ENCODE measurements at regions not wholly inside any gene's neighbourhood (a gene's known extent, or its start where the extent isn't known, plus 50 kb on each side); places are given as distances from the start of the nearest gene placed in this dataset.
"Not testable (repeated sequence)": the region's sequence is repeated elsewhere in the genome, so short reads cannot be mapped to it uniquely, and the experiment has no call there.

GRCh38 chr10:25869067-25869591, 64.9 kb upstream of the MYO3A start:
- no peaks in the 10 kb centered on the region for H3K4me1 ChIP-seq
- H3K36me3 ChIP-seq = no peaks in the 10 kb centered on the region
- no peak overlapping the region for H3K27ac Mint-ChIP-seq
- TF ChIP-seq CTCF (IDR thresholded peaks at IDR 0.05) = no peak
- no peak for TF ChIP-seq EZH2phosphoT487 (IDR thresholded peaks at IDR 0.05)
- no peak for TF ChIP-seq EZH2 (IDR thresholded peaks at IDR 0.05)
- no peak overlapping the region for H3K4me3 ChIP-seq
- H3K4me1 Mint-ChIP-seq = no peaks in the 10 kb centered on the region
- no peaks in the 10 kb centered on the region for H3K36me3 Mint-ChIP-seq
- no peak overlapping the region for H3K4me2 ChIP-seq
- H3K9me3 Mint-ChIP-seq = peaks cover 4% of the 10 kb centered on the region
- H3K27me3 Mint-ChIP-seq (ENCODE audit: insufficient read depth, low read depth) = no peaks in the 10 kb centered on the region
- H4K20me1 ChIP-seq (ENCODE audit: low read depth) = no peaks in the 10 kb centered on the region
- no peaks in the 10 kb centered on the region for H3K79me2 ChIP-seq (ENCODE audit: low read depth)
- no peak overlapping the region for H3K9ac ChIP-seq
- no peak overlapping the region for H2AFZ ChIP-seq (replicated peaks)
- no peaks in the 10 kb centered on the region for H3K9me3 ChIP-seq (ENCODE audit: low read depth)
- H3K27me3 ChIP-seq = no peaks in the 10 kb centered on the region
- DNase-seq (ENCODE audit: low spot score) = no peak
- no peak overlapping the region for H3K4me3 Mint-ChIP-seq
- H3F3A ChIP-seq (ENCODE audit: low read depth) = no peaks in the 10 kb centered on the region
- H3K27ac ChIP-seq = no peak overlapping the region

GRCh38 chr10:25869609-25870008, 64.4 kb upstream of the MYO3A start:
- Histone ChIP-seq H3K9ac (no peak overlapping the region), H3K27ac (no peak overlapping the region), H3K36me3 (no peaks in the 10 kb centered on the region), H3K4me2 (no peak overlapping the region), H3K27me3 (no peaks in the 10 kb centered on the region), H3K4me3 (no peak overlapping the region), H3F3A (ENCODE audit: low read depth) (no peaks in the 10 kb centered on the region), H3K9me3 (ENCODE audit: low read depth) (no peaks in the 10 kb centered on the region), H3K79me2 (ENCODE audit: low read depth) (no peaks in the 10 kb centered on the region), H3K4me1 (no peaks in the 10 kb centered on the region), H4K20me1 (ENCODE audit: low read depth) (no peaks in the 10 kb centered on the region), H2AFZ (replicated peaks) (no peak overlapping the region)
- DNase-seq (ENCODE audit: low spot score) = no peak
- no peak overlapping the region for H3K4me3 Mint-ChIP-seq
- no peaks in the 10 kb centered on the region for H3K4me1 Mint-ChIP-seq
- no peaks in the 10 kb centered on the region for H3K9me3 Mint-ChIP-seq
- no peaks in the 10 kb centered on the region for H3K27me3 Mint-ChIP-seq (ENCODE audit: insufficient read depth, low read depth)
- H3K27ac Mint-ChIP-seq = no peak overlapping the region
- TF ChIP-seq CTCF (IDR thresholded peaks at IDR 0.05) = no peak
- TF ChIP-seq EZH2phosphoT487 (IDR thresholded peaks at IDR 0.05) = no peak
- TF ChIP-seq EZH2 (IDR thresholded peaks at IDR 0.05) = no peak
- H3K36me3 Mint-ChIP-seq = no peaks in the 10 kb centered on the region

- not testable (repeated sequence) for H2AFZ ChIP-seq (replicated peaks); H3F3A ChIP-seq (ENCODE audit: low read depth); H3K36me3 ChIP-seq; H3K79me2 ChIP-seq (ENCODE audit: low read depth); H3K9ac ChIP-seq; H3K27ac ChIP-seq; H3K4me3 Mint-ChIP-seq; H3K27me3 Mint-ChIP-seq (ENCODE audit: insufficient read depth, low read depth); H3K27me3 ChIP-seq; H3K4me1 Mint-ChIP-seq; H3K27ac Mint-ChIP-seq; H3K4me1 ChIP-seq; H3K9me3 ChIP-seq (ENCODE audit: low read depth); H3K9me3 Mint-ChIP-seq; H3K36me3 Mint-ChIP-seq; H4K20me1 ChIP-seq (ENCODE audit: low read depth); H3K4me2 ChIP-seq; H3K4me3 ChIP-seq; DNase-seq (ENCODE audit: low spot score)
Measured at GRCh38 chr10:25874402-25874801, 59.6 kb upstream of the MYO3A start.

- H3K9ac ChIP-seq = no peak overlapping the region
- Mint-ChIP-seq H3K36me3 (no peaks in the 10 kb centered on the region), H3K4me3 (no peak overlapping the region), H3K9me3 (no peaks in the 10 kb centered on the region), H3K27me3 (ENCODE audit: insufficient read depth, low read depth) (peaks cover 4% of the 10 kb centered on the region), H3K4me1 (no peaks in the 10 kb centered on the region), H3K27ac (no peak overlapping the region)
- H3F3A ChIP-seq (ENCODE audit: low read depth) = no peaks in the 10 kb centered on the region
- no peaks in the 10 kb centered on the region for H3K79me2 ChIP-seq (ENCODE audit: low read depth)
- no peaks in the 10 kb centered on the region for H3K4me1 ChIP-seq
- DNase-seq (ENCODE audit: low spot score) = peak; percentile 87
- no peaks in the 10 kb centered on the region for H3K9me3 ChIP-seq (ENCODE audit: low read depth)
- no peak overlapping the region for H3K27ac ChIP-seq
- H3K27me3 ChIP-seq = no peaks in the 10 kb centered on the region
- no peaks in the 10 kb centered on the region for H3K36me3 ChIP-seq
- no peak overlapping the region for H3K4me2 ChIP-seq
- no peak overlapping the region for H3K4me3 ChIP-seq
- no peaks in the 10 kb centered on the region for H4K20me1 ChIP-seq (ENCODE audit: low read depth)
- H2AFZ ChIP-seq (replicated peaks) = no peak overlapping the region
- peak; percentile 97 for TF ChIP-seq CTCF (IDR thresholded peaks at IDR 0.05)
- no peak for TF ChIP-seq EZH2phosphoT487 (IDR thresholded peaks at IDR 0.05)
Measured at GRCh38 chr10:25875556-25876165, 58.4 kb upstream of the MYO3A start.

All from neural progenitor cell (in vitro differentiated cells).